GM19455 (cell line): ENCODE measurements at regions not wholly inside any gene's neighbourhood (a gene's known extent, or its start where the extent isn't known, plus 50 kb on each side); places are given as distances from the start of the nearest gene placed in this dataset.
"Not testable (repeated sequence)": the region's sequence is repeated elsewhere in the genome, so short reads cannot be mapped to it uniquely, and the experiment has no call there.

Experiments used
- ATAC-seq: cut with Tn5 transposase; IDR thresholded peaks from one replicate; pipeline ENCODE4 v1.9.1; 2021; ENCODE audit not compliant: unreplicated experiment

- no peak for ATAC-seq
Measured at GRCh38 chr6:137654365-137654981, 160.3 kb upstream of the OLIG3 start.

- no peak for ATAC-seq
Measured at GRCh38 chr6:137655291-137655690, 161.1 kb upstream of the OLIG3 start.

- no peak for ATAC-seq
Measured at GRCh38 chr6:137656735-137657134, 162.5 kb upstream of the OLIG3 start.

- ATAC-seq, result no peak
Measured at GRCh38 chr6:137657351-137657911, 163.2 kb upstream of the OLIG3 start.

- ATAC-seq, result no peak
Measured at GRCh38 chr6:137658287-137658686, 164.1 kb upstream of the OLIG3 start.

GRCh38 chr6:137659871-137660270, 165.7 kb upstream of the OLIG3 start:
- no peak for ATAC-seq

- no peak for ATAC-seq
Measured at GRCh38 chr6:137660296-137660731, 166.1 kb upstream of the OLIG3 start.

- no peak for ATAC-seq
Measured at GRCh38 chr6:137661601-137662000, 167.4 kb upstream of the OLIG3 start.

GRCh38 chr6:137664183-137664582, 170.0 kb upstream of the OLIG3 start:
- no peak for ATAC-seq

GRCh38 chr6:137665342-137665934, 171.2 kb upstream of the OLIG3 start:
- no peak for ATAC-seq

- peak; percentile 71 for ATAC-seq
Measured at GRCh38 chr6:137666202-137666774, 172.1 kb upstream of the OLIG3 start.

GRCh38 chr6:137673603-137674002, 179.4 kb upstream of the OLIG3 start:
- ATAC-seq, result no peak

- peak; percentile 84 for ATAC-seq
Measured at GRCh38 chr6:137676888-137677287, 182.7 kb upstream of the OLIG3 start.

- no peak for ATAC-seq
Measured at GRCh38 chr6:137677709-137678108, 183.5 kb upstream of the OLIG3 start.

- no peak for ATAC-seq
Measured at GRCh38 chr6:137678451-137678850, 184.3 kb upstream of the OLIG3 start.

GRCh38 chr6:137680705-137681346, 186.2 kb upstream of the TNFAIP3 start:
- ATAC-seq, result no peak

- ATAC-seq, result no peak
Measured at GRCh38 chr6:137681445-137682009, 185.5 kb upstream of the TNFAIP3 start.

- ATAC-seq, result not testable (repeated sequence)
Measured at GRCh38 chr6:137682658-137683057, 184.4 kb upstream of the TNFAIP3 start.

GRCh38 chr6:137683916-137684315, 183.1 kb upstream of the TNFAIP3 start:
- ATAC-seq, result no peak

GRCh38 chr6:137685798-137686375, 181.2 kb upstream of the TNFAIP3 start:
- no peak for ATAC-seq

GRCh38 chr6:137687818-137688217, 179.2 kb upstream of the TNFAIP3 start:
- ATAC-seq, result no peak
